BJ (cell line): ENCODE measurements at regions not wholly inside any gene's neighbourhood (a gene's known extent, or its start where the extent isn't known, plus 50 kb on each side); places are given as distances from the start of the nearest gene placed in this dataset.

Experiments used
- CTCF ChIA-PET: fragments of 350-600 bp; formaldehyde crosslinking; extraction: SDS; loops from one replicate; lab custom pipeline; 2021; ENCODE audit warnings: antibody characterized with exemption, inconsistent platforms; lab: Yijun Ruan, JAX
- POLR2A ChIA-PET: fragments of 300-600 bp; sonication (Branson Sonifier 250); formaldehyde crosslinking; extraction: SDS; loops from one replicate; lab custom pipeline; 2021; ENCODE audit warnings: antibody characterized with exemption; lab: Charles Lee
- DNase-seq: peaks from one replicate; pipeline ENCODE4 v3.0.0-alpha.2; 2011; ENCODE audit warnings: low read depth
- H3K27me3 ChIP-seq: 2 replicates; pipeline ENCODE4 v1.6.0; 2011; ENCODE audit warnings: low read length; ENCODE audit not compliant: control insufficient read depth, insufficient read depth
- H3K36me3 ChIP-seq: 2 replicates; pipeline ENCODE4 v1.5.1; 2011; ENCODE audit warnings: low read length; ENCODE audit not compliant: control insufficient read depth, insufficient read depth
- H3K4me3 ChIP-seq: 2 replicates; pipeline ENCODE4 v1.5.1; 2011; ENCODE audit warnings: low read depth, mild to moderate bottlenecking, control low read depth, low read length
- TF ChIP-seq, protein P1 (sequence below): IDR thresholded peaks from 2 replicates; pipeline ENCODE4 v1.5.1; 2011; ENCODE audit warnings: low read depth, mild to moderate bottlenecking, control low read depth, inconsistent platforms, low read length, moderate library complexity; ENCODE audit not compliant: insufficient read depth

DNA sequence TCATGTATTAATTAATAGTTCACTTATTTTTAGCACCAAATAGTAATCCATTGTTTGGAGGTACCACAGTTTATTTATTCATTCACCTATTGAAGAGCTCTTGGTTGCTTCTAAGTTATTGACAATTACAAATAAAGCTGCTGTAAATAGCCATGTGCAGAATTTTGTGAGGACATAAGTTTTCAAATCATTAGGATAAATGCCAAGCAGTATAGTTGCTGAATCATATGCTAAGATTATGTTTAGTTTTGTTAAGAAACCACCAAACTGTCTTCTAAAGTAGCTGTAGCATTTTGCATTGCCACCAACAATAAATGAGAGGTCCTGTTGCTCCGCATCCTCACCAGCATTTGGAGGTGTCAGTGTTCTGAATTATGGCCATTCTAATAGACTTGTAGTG, 2126.8 kb downstream of the PCDH9 start:
- H3K27me3 ChIP-seq = no peaks in the 10 kb centered on the region
- ChIA-PET CTCF (no interaction called here), POLR2A (no interaction called here)
- H3K4me3 ChIP-seq = no peak overlapping the region
- TF ChIP-seq, protein P1, sequence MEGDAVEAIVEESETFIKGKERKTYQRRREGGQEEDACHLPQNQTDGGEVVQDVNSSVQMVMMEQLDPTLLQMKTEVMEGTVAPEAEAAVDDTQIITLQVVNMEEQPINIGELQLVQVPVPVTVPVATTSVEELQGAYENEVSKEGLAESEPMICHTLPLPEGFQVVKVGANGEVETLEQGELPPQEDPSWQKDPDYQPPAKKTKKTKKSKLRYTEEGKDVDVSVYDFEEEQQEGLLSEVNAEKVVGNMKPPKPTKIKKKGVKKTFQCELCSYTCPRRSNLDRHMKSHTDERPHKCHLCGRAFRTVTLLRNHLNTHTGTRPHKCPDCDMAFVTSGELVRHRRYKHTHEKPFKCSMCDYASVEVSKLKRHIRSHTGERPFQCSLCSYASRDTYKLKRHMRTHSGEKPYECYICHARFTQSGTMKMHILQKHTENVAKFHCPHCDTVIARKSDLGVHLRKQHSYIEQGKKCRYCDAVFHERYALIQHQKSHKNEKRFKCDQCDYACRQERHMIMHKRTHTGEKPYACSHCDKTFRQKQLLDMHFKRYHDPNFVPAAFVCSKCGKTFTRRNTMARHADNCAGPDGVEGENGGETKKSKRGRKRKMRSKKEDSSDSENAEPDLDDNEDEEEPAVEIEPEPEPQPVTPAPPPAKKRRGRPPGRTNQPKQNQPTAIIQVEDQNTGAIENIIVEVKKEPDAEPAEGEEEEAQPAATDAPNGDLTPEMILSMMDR = no peak
- H3K36me3 ChIP-seq = no peaks in the 10 kb centered on the region
- DNase-seq = no peak

DNA sequence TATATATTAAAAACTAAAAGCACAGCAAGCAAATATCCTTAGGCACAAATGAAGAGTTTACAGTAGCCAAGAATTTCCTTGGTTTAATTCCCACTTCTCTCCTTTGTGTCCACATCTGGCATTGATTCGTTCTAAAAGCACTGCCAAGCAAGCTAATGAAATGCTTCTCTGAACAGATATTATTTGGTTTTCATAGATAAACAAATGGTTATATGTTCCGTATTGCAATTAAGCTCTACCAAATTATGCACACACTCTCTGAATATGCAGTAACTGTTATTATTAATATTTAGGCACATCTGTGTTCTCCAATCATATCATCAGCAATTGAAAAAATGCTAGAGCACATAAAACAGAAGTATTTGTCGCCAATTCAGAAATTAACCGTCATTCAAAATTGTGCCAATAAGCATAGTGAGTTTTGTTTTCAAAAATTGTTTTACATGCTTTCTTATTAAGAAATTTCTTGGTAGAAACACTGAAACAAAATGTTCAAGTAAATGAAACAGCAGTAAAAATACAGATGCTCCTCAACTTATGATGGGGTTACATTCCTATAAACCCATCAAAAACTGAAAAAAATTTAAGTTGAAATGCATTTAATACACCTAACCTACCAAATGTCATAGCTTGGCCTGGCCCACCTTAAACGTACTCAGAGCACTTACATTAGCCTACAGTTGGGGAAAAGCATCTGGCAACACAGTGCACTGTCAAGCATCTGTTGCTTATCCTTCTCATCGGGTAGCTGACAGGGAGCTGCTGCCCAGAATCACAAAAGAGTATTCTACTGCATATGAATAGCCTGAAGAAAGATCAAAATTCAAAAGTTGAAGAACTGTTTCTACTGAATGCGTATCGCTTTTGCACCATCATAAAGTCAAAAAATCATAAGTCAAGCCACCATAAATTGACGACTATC, 2134.7 kb downstream of the PCDH9 start:
- CTCF ChIA-PET = no interaction called here
- TF ChIP-seq, protein P1 = no peak
- POLR2A ChIA-PET = no interaction called here
- no peak overlapping the region for H3K4me3 ChIP-seq
- DNase-seq = no peak
- no peaks in the 10 kb centered on the region for H3K36me3 ChIP-seq
- H3K27me3 ChIP-seq = no peaks in the 10 kb centered on the region

DNA sequence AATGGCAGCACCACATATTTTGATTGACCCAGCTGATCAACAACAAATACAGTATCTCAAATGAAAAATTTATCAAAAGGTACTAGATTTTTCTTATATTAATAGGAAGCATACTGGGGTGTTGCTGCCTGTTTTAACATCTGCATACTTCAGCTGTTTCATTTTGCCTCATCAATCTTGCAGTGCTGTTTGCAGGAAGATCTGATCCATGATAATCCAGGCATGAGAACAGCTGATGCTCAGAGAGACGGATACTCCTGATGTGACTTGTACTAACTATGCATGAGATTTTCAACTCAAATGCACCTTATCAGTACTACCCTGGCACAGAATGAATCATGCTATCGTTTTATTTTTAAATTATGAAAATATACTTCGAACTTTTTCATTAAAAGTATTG, 2136.8 kb downstream of the PCDH9 start:
- TF ChIP-seq, protein P1 = no peak
- H3K27me3 ChIP-seq = no peaks in the 10 kb centered on the region
- POLR2A ChIA-PET = no interaction called here
- H3K36me3 ChIP-seq = no peaks in the 10 kb centered on the region
- CTCF ChIA-PET = no interaction called here
- no peak overlapping the region for H3K4me3 ChIP-seq
- DNase-seq = no peak

DNA sequence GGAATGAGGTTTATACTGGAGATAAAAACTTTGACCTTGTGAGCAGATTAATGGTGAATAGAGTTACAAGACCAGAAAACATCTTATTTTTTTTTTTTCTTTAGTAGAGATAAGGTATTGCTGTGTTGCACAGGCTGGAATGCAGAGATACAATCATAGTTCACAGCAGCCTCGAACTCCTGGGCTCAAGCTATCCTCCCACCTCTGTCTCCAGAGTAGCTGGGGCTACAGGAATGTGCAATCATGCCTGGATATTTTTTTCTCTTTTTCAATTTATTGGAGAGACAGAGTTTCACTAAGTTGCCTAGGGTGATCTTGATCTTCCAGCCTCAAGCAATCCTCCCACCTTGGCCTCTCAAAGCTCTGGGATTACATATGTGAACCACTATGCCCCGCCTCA, 2139.1 kb downstream of the PCDH9 start:
- DNase-seq = no peak
- ChIA-PET CTCF (no interaction called here), POLR2A (no interaction called here)
- TF ChIP-seq, protein P1 = no peak
- Histone ChIP-seq H3K27me3 (no peaks in the 10 kb centered on the region), H3K4me3 (no peak overlapping the region), H3K36me3 (no peaks in the 10 kb centered on the region)

DNA sequence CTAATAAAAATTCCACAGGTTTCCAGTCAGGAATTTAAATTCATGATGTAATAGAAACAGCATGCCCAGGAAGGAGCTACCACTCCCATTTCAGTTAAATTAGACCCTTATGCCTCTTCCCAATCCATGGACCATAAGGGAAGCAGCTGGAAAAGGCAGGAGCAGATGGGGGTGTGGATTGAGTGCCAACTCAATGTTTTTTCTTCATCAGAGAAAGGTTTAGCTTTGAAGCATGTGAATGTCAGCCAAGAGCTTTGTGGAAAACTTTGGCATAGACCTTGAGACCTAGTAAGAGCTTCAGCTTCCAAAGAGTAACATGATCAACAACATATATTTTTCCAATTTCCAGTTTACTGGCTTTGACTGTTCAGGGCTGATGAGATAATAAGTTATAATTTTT, 2139.9 kb downstream of the PCDH9 start:
- CTCF ChIA-PET = interaction anchor here (1.4 kb wide), 1 partner anchor 11 kb away, joined by 3 read pairs; no protein-coding TSS in a partner anchor

More for the DNA sequence above, 2139.9 kb downstream of the PCDH9 start:
- no peaks in the 10 kb centered on the region for H3K27me3 ChIP-seq
- TF ChIP-seq, protein P1 = no peak
- POLR2A ChIA-PET = no interaction called here
- DNase-seq = no peak
- no peaks in the 10 kb centered on the region for H3K36me3 ChIP-seq
- no peak overlapping the region for H3K4me3 ChIP-seq
